Activated T-cell treated with anti-CD3 and anti-CD28 coated beads for 4 hours (primary cell): ENCODE measurements at regions not wholly inside any gene's neighbourhood (a gene's known extent, or its start where the extent isn't known, plus 50 kb on each side); places are given as distances from the start of the nearest gene placed in this dataset.

Experiments
- DNase-seq: peaks from one replicate; pipeline ENCODE4 v3.0.0-alpha.2; 2020

DNA sequence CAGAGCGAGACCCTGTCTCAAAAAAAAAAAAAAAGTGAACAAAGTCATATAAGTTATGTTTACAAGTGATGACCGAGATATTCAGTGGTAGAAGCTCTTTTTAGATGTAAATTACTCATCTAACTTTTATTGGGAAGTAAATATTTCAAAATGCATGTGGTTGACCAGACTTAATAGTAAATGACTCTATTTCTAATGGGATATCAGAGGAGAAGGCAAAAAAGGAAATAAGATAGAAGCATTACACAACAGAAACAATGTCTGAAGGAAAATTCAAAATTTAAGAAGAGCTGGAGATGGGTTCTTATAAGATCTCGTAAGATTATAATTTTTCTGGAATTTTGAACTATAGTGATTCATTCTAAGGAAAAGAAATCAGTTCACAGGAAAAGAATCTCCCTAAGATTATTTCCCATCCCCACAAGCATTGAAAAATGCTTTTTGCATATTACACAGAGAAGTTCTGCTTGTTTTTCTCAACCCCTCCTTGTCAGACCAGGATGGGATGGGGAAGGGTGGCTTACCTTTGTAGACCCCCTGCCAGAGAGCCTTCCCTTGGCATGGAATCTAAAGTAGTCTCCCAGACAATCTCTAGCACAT is 63.1 kb upstream of the STK38L start:
- DNase-seq: no peak

GRCh38 chr12:27183342-27183741 is 60.7 kb upstream of the STK38L start:
- no peak for DNase-seq

DNA sequence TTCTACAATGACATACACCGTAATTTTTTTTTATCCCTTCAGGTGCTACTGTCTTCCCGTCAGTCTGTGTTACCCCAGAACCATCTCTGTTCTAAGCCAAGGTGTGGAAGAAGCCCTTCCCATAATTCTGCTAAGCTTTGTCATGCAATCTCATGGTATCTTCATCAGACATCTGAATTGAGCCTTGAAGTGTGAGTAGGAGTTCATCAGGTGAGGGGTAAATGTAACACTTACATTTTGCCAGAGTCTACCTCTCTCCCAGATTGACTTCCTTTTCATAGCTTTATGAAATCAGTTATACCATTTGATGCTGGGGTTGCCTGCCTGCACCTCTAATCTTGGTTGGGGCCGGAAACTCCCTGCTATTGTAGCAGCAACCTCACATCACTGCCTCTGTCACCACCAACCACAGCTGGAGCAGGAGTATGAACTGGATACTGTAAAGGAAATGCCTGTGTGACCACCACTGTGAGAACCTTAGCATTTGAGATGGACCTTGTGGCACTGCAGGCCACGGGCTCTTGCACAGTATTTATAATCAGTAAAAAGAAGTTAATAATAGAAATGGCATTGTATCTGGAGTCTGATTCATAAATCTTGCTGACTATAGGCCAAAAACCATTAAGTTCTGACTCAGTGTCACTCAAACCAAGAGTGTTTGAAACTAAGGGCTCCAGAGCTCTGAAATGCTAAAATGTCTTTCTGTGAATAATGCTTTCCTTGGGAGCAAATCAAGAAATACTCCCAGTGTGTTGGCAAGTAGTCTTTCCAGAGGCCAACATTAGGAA is 58.7 kb upstream of the STK38L start:
- no peak for DNase-seq

- DNase-seq: no peak
Observed at GRCh38 chr12:27186022-27186839, 57.9 kb upstream of the STK38L start.

GRCh38 chr12:27187697-27188096 is 56.4 kb upstream of the STK38L start:
- DNase-seq: no peak

DNA sequence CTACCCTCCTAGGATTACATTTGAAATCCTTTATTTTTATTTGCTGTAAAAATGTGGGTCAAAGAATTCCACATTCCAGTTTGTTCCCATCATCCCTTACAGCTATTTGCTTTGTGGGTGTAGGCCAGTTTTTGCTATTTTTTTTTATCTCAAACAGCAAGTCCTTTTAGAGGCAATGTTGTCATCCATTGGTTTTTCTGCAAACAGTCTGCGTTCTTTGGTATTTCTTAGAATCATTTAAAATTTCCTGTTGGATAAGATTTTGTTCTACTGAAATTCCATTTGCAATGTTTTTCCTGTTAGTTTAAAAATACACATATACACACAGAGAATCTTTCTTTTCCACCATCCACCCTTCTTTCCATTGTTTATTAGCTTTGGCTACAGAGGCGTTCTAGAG is 53.3 kb upstream of the STK38L start:
- DNase-seq: no peak

DNA sequence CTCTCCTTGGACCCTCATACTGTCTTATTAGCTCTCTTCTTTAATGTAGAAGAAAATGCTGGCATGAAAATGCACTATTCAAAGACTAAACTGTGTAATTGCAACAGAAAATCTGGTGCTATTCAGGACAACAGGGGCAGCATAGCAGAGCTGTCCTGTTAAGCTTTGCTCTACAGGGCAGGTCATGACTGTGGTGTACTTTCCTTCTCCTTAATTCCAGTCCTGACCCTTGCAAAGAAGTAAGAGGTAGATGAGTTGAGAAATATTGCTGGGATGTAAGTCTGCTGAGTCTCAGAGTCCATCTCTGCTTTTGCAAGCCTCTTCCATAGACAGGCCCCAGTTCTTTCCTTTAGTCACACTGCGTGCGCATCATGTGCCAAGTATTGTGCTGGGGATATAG is 52.6 kb upstream of the STK38L start:
- DNase-seq: no peak

- no peak for DNase-seq
Observed at GRCh38 chr12:27192118-27192802, 51.8 kb upstream of the STK38L start.

DNA sequence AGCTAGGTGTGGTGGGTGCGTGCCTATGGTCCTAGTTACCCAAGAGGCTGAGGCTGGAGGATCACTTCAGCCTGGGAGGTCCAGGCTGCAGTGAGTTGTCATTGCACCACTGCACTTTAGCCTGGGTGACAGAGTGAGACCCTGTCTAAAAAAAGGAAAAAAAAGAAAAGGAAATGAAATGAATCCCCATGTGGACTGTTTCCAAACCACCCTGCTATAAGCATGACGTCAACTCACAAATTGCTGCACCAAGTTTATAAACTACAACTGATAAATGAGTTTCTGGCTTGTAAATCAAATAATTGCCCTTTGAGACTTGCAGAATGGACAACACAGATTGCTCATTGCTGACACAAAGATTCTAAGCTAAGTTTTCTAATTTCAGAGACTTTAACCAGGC is 51.0 kb upstream of the STK38L start:
- DNase-seq: no peak

GRCh38 chr12:27193854-27194544 is 50.1 kb upstream of the STK38L start:
- no peak for DNase-seq
